Naive thymus-derived CD4-positive, alpha-beta T cell (primary cell): ENCODE measurements at regions not wholly inside any gene's neighbourhood (a gene's known extent, or its start where the extent isn't known, plus 50 kb on each side); places are given as distances from the start of the nearest gene placed in this dataset.
"Not testable (repeated sequence)": the region's sequence is repeated elsewhere in the genome, so short reads cannot be mapped to it uniquely, and the experiment has no call there.

ENCODE experiments used
- ATAC-seq: fragments of 150-1000 bp; cut with Tn5 transposase; 2 replicates; pipeline ENCODE4 v1.10.0; 2021; ENCODE audit warnings: mild to moderate bottlenecking, moderate library complexity
- CTCF ChIA-PET: fragments of 350-600 bp; sonication (Branson Sonifier 250); formaldehyde crosslinking; loops from one replicate; lab custom pipeline; 2021; ENCODE audit warnings: antibody characterized with exemption; lab: Charles Lee
- POLR2A ChIA-PET: fragments of 350-600 bp; sonication (Branson Sonifier 250); formaldehyde crosslinking; loops from one replicate; lab custom pipeline; 2021; ENCODE audit warnings: antibody characterized with exemption, inconsistent platforms; lab: Charles Lee
- DNase-seq, 9 donors: peaks; one replicate each; pipeline versions ENCODE4 v3.0.0 to v3.0.0-alpha.2; 2020 to 2022; ENCODE audit warnings: mixed read lengths in 1 of 9
- H3K27ac ChIP-seq: one replicate; pipeline ENCODE4 v1.7.0; 2013; ENCODE audit warnings: mild to moderate bottlenecking, low read depth, low read length, moderate library complexity
- H3K27me3 ChIP-seq, 2 donors: one replicate each; pipeline ENCODE4 v1.7.0; 2013; ENCODE audit warnings: low read length in 2 of 2, mild to moderate bottlenecking in 2 of 2, moderate library complexity in 2 of 2; ENCODE audit not compliant: control insufficient read depth in 2 of 2, insufficient read depth in 2 of 2
- H3K36me3 ChIP-seq, 3 experiments: 1 replicate in 2 of 3; 2 replicates in 1 of 3; pipeline ENCODE4 v1.7.0; 2013; ENCODE audit warnings: low read length in 3 of 3, mild to moderate bottlenecking in 3 of 3, moderate library complexity in 1 of 3; ENCODE audit not compliant: insufficient read depth in 3 of 3, control insufficient read depth in 2 of 3
- H3K4me1 ChIP-seq, 2 donors: one replicate each; pipeline ENCODE4 v1.7.0; 2013; ENCODE audit warnings: low read length in 2 of 2, mild to moderate bottlenecking in 2 of 2, moderate library complexity in 1 of 2; ENCODE audit not compliant: control insufficient read depth in 2 of 2, insufficient read depth in 2 of 2
- H3K4me3 ChIP-seq: 2 replicates; pipeline ENCODE4 v1.7.0; 2013; ENCODE audit warnings: mild to moderate bottlenecking, low read length
- H3K9me3 ChIP-seq, 3 experiments: 1 replicate in 2 of 3; 2 replicates in 1 of 3; pipeline ENCODE4 v1.7.0; 2013; ENCODE audit warnings: low read length in 3 of 3; ENCODE audit not compliant: control insufficient read depth in 2 of 3
- H3K27ac Mint-ChIP-seq, 9 donors: one replicate each; pipeline ENCODE4 v1.8.0; 2020 to 2022; ENCODE audit warnings: mixed read lengths in 9 of 9, mild to moderate bottlenecking in 8 of 9, moderate library complexity in 5 of 9, inconsistent platforms in 2 of 9
- H3K27me3 Mint-ChIP-seq, 5 donors: one replicate each; pipeline ENCODE4 v1.8.0; 2021 to 2022; ENCODE audit warnings: mixed read lengths in 5 of 5, mild to moderate bottlenecking in 1 of 5
- H3K36me3 Mint-ChIP-seq, 5 donors: one replicate each; pipeline ENCODE4 v1.8.0; 2020 to 2022; ENCODE audit warnings: mixed read lengths in 5 of 5, mild to moderate bottlenecking in 3 of 5, inconsistent platforms in 1 of 5
- H3K4me1 Mint-ChIP-seq, 7 donors: one replicate each; pipeline ENCODE4 v1.8.0; 2020 to 2022; ENCODE audit warnings: mixed read lengths in 7 of 7, mild to moderate bottlenecking in 3 of 7, inconsistent platforms in 1 of 7
- H3K4me3 Mint-ChIP-seq, 10 donors: one replicate each; pipeline ENCODE4 v1.8.0; 2020 to 2022; ENCODE audit warnings: mild to moderate bottlenecking in 10 of 10, mixed read lengths in 10 of 10, moderate library complexity in 6 of 10, inconsistent platforms in 2 of 10
- H3K9me3 Mint-ChIP-seq, 11 donors: one replicate each; pipeline ENCODE4 v1.8.0; 2020 to 2022; ENCODE audit warnings: mixed read lengths in 11 of 11, mild to moderate bottlenecking in 4 of 11, inconsistent platforms in 1 of 11, moderate library complexity in 1 of 11
- intact Hi-C, 2 donors: fragments of 100-400 bp; cut with micrococcal nuclease; formaldehyde crosslinking; loops; one replicate each; pipeline ENCODE4 v1.15.1; 2023

DNA sequence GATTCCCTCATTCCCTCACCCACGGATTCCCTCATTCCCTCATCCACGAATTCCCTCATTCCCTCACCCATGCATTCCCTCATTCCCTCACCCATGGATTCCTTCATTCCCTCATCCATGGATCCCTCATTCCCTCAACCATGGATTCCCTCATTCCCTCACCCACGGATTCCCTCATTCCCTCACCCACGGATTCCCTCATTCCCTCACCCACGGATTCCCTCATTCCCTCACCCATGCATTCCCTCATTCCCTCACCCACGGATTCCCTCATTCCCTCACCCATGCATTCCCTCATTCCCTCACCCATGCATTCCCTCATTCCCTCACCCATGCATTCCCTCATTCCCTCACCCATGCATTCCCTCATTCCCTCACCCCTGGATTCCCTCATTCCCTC, 238.0 kb downstream of the TTLL2 start:
- H3K4me3 ChIP-seq, H3K27ac Mint-ChIP-seq, DNase-seq, POLR2A ChIA-PET, H3K27ac ChIP-seq, H3K36me3 Mint-ChIP-seq, intact Hi-C loops, H3K4me3 Mint-ChIP-seq, H3K4me1 Mint-ChIP-seq, H3K9me3 ChIP-seq, H3K9me3 Mint-ChIP-seq, ATAC-seq, CTCF ChIA-PET, H3K4me1 ChIP-seq, H3K36me3 ChIP-seq, H3K27me3 ChIP-seq: not testable (repeated sequence)
- peaks cover 0 to 34% (median 7%) of the 10 kb centered on the region in 5 donors for H3K27me3 Mint-ChIP-seq

DNA sequence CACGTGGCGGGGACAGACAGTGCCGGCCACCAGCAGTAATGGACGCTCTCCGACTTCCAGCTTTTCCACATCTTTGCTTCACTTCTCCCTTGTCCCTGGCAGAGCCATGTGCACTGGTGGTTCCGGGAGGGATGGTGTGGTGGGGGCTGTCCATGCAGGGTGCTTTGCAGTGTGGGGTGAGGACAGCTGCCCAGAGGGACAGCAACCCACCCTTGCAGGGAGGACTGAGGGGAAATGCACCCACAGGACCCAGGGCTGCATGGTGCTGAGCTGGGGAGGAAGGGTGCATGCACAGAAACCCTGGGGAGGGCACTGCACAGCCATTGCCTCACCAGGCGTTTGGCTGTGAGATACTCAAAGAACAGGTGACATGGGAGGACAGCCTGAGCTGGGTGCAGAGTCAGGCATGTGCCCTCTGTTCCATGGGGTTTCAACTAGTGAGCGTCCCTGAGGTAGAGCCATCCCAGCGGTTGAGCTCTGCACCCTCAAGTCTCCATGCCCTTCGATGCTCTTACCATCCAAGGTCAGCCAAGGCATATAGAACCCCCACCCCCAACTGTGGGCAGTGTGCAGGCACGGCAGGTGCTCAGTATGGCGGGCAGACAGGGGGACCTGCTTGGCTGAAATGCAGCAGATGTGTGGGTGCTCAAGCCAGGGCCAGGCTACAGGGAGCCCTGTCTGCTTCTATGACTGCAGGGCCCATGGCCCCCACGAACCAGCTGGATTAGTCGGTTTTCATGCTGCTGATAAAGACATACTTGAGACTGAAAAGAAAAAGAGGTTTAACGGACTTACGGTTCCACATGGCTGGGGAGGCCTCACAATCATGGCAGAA, 239.7 kb downstream of the TTLL2 start:
- ATAC-seq: no peak
- Histone ChIP-seq H3K4me3 (no peak overlapping the region), H3K27ac (no peak overlapping the region), H3K36me3 (no peaks in the 10 kb centered on the region), H3K9me3 (no peaks in the 10 kb centered on the region), H3K27me3 (no peaks in the 10 kb centered on the region), H3K4me1 (no peaks in the 10 kb centered on the region)
- CTCF ChIA-PET: no interaction called here
- no peak for DNase-seq
- POLR2A ChIA-PET: no interaction called here
- no peaks in the 10 kb centered on the region for H3K36me3 Mint-ChIP-seq
- intact Hi-C loops: no loop called here
- no peak overlapping the region for H3K4me3 Mint-ChIP-seq
- peak overlapping the region in 1 of 9 donors; percentile 31 for H3K27ac Mint-ChIP-seq
- no peaks in the 10 kb centered on the region for H3K4me1 Mint-ChIP-seq
- peaks cover 0 to 5% (median 1%) of the 10 kb centered on the region in 11 donors for H3K9me3 Mint-ChIP-seq
- peaks cover 0 to 31% (median 7%) of the 10 kb centered on the region in 5 donors for H3K27me3 Mint-ChIP-seq

DNA sequence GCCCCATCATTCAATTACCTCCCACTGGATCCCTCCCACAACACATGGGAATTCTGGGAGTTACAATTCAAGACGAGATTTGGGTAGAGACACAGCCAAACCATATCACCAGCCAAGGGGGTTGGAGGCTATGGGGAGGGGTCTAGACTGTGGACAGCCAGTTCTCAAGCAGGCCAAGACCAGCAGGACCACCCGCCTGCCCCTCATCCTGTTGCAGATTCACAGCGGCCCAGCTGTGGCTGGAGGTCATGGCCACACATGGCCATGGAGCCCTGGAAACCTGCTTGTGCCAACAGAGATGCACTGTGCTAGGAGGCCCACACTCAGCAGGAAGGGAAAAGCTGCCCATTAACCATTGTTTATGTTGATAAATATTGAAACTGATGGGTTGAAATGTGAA, 240.5 kb downstream of the TTLL2 start:
- Histone ChIP-seq H3K36me3 (no peaks in the 10 kb centered on the region), H3K27ac (no peak overlapping the region), H3K27me3 (no peaks in the 10 kb centered on the region), H3K4me1 (no peaks in the 10 kb centered on the region), H3K4me3 (no peak overlapping the region), H3K9me3 (no peaks in the 10 kb centered on the region)
- Mint-ChIP-seq H3K9me3 (peaks cover 0 to 5% (median 1%) of the 10 kb centered on the region in 11 donors), H3K27me3 (peaks cover 0 to 23% (median 7%) of the 10 kb centered on the region in 5 donors), H3K4me1 (no peaks in the 10 kb centered on the region), H3K4me3 (no peak overlapping the region), H3K27ac (no peak overlapping the region), H3K36me3 (no peaks in the 10 kb centered on the region)
- no peak for DNase-seq
- ATAC-seq: no peak
- ChIA-PET CTCF (no interaction called here), POLR2A (no interaction called here)
- intact Hi-C loops: no loop called here

DNA sequence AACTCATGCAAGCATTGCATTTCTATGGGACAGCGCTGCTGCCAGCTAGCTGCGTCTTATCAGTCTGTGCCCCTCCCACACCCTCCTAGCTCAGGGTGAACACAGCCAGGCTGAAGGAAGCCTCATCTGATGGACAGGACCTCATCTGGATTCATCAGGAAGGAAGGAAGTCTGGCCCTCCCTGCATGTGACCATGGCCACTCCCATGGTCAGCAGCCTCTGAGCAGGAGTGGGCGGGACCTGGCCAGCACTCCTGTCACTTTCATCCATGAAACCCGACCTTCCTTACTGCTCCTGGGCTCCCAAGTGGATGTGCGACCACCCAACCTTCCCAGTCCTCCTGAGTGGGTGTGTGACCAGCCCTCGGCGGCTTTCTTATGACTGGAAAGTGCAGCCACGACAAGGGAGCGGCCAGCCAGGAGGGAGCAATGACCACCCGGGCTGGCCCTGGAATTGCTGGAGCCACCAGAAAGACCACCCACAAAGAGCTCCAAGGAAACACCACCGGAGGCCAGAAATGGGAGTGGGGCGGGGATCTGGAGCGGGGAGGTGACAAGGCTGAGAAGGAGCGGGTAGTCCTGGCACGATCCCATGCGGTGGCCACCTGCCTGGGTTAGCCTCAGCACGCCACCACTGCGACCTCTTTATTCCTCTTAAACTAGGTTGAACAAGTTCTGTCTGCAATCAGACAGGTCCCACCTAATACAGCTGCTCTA, 241.2 kb downstream of the TTLL2 start:
- ChIA-PET POLR2A (no interaction called here), CTCF (no interaction called here)
- Histone ChIP-seq H3K27me3 (no peaks in the 10 kb centered on the region), H3K4me3 (no peak overlapping the region), H3K27ac (no peak overlapping the region), H3K36me3 (no peaks in the 10 kb centered on the region), H3K4me1 (no peaks in the 10 kb centered on the region), H3K9me3 (no peaks in the 10 kb centered on the region)
- H3K36me3 Mint-ChIP-seq: no peaks in the 10 kb centered on the region
- no peak overlapping the region for H3K27ac Mint-ChIP-seq
- H3K9me3 Mint-ChIP-seq: peaks cover 0 to 5% (median 1%) of the 10 kb centered on the region in 11 donors
- intact Hi-C loops: no loop called here
- no peak overlapping the region for H3K4me3 Mint-ChIP-seq
- no peak for ATAC-seq
- H3K4me1 Mint-ChIP-seq: no peaks in the 10 kb centered on the region
- DNase-seq: no peak
- H3K27me3 Mint-ChIP-seq: peaks cover 0 to 25% (median 7%) of the 10 kb centered on the region in 5 donors

DNA sequence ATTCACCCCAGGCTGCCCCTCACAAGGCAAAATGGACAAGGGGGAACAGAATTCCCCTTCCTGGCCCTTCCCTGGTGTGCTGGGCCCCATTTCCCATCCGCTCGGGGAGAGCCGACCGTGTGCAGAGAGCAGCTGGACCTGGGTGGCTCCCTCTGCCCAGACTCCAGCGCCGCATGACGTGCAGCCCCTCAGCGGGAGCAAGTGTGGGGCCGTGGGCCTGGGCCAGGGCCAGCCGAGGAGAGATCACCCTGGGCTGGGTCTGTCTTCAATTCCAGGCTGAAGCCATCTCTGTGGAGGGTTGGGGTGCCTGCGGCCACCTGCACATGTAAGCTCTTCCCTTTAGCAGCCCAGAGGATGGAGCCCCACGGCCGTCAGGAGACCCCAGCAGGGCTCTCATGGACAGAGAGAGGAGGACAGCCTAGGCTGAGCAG, 241.8 kb downstream of the TTLL2 start:
- ChIA-PET CTCF (no interaction called here), POLR2A (no interaction called here)
- DNase-seq: no peak

DNA sequence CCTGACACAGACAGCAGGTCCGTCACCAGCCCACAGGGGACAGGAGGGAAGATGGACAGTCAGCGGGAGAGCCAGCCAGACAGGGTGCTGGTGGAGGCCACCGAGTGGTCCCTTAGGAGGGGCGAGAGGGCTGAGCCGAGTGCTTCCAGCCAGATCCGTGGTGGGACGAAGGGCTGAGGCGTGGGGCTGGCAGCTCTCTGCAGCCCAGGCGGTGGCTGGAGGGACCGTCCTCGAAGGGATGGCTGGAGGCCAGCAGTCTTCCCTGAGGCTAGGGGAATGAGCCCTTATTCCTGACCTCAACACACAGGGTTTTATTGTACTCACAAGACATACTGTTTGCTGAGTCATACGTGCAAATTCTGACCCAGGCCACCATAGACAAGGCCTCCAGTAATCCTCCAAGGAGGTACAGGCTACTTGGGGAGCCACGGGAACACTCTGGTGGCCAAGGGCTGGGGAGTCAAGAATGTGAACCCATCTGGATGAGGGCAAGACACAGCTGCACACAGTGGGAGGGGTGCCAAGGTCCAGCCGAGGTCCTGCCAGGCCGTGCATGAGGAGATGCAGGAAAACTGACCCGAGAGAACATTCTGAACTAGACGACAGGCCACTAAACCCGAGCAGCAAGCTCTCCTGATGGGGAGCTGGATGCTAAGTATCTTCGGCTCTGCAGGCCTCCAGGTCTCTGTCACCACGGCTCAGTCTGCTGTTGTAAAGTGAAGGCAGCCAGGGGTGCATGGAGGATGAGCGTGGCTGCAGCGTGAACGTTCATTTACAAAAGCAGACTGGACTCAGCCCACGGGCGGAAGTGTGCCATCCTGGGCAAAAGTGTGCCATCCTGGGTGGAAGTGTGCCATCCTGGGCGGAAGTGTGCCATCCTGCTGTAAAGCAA, 242.5 kb downstream of the TTLL2 start:
- ChIA-PET CTCF (no interaction called here), POLR2A (no interaction called here)
- H3K9me3 ChIP-seq: no peaks in the 10 kb centered on the region
- intact Hi-C loops: no loop called here
- H3K27ac ChIP-seq: no peak overlapping the region
- Mint-ChIP-seq H3K4me1 (no peaks in the 10 kb centered on the region), H3K27me3 (peaks cover 0 to 27% (median 7%) of the 10 kb centered on the region in 5 donors), H3K36me3 (no peaks in the 10 kb centered on the region), H3K27ac (no peak overlapping the region), H3K9me3 (peaks cover 0 to 5% (median 0%) of the 10 kb centered on the region in 11 donors), H3K4me3 (no peak overlapping the region)
- no peaks in the 10 kb centered on the region for H3K4me1 ChIP-seq
- H3K27me3 ChIP-seq: no peaks in the 10 kb centered on the region
- H3K36me3 ChIP-seq: no peaks in the 10 kb centered on the region
- H3K4me3 ChIP-seq: no peak overlapping the region
- DNase-seq: no peak
- ATAC-seq: no peak

More for the DNA sequence above, 241.8 kb downstream of the TTLL2 start:
- no peaks in the 10 kb centered on the region for H3K36me3 ChIP-seq
- H3K4me3 Mint-ChIP-seq: no peak overlapping the region
- no peaks in the 10 kb centered on the region for H3K36me3 Mint-ChIP-seq
- H3K27ac Mint-ChIP-seq: no peak overlapping the region
- H3K4me1 Mint-ChIP-seq: no peaks in the 10 kb centered on the region
- H3K4me1 ChIP-seq: no peaks in the 10 kb centered on the region
- intact Hi-C loops: no loop called here
- H3K27me3 Mint-ChIP-seq: peaks cover 0 to 27% (median 7%) of the 10 kb centered on the region in 5 donors
- ATAC-seq: no peak
- H3K9me3 Mint-ChIP-seq: peaks cover 0 to 5% (median 0%) of the 10 kb centered on the region in 11 donors
- H3K27me3 ChIP-seq: no peaks in the 10 kb centered on the region
- no peak overlapping the region for H3K4me3 ChIP-seq
- no peak overlapping the region for H3K27ac ChIP-seq
- no peaks in the 10 kb centered on the region for H3K9me3 ChIP-seq
